Stimulated activated CD8-positive, alpha-beta memory T cell treated with anti-CD3 and anti-CD28 coated beads, Interleukin-2, amount 100 ng/mL, for 48 hours (primary cell): ENCODE measurements at regions not wholly inside any gene's neighbourhood (a gene's known extent, or its start where the extent isn't known, plus 50 kb on each side); places are given as distances from the start of the nearest gene placed in this dataset.

ENCODE experiments used
- DNase-seq, 2 donors: peaks; one replicate each; pipeline ENCODE4 v3.0.0-alpha.2; 2020; ENCODE audit warnings: low read depth in 2 of 2

DNA sequence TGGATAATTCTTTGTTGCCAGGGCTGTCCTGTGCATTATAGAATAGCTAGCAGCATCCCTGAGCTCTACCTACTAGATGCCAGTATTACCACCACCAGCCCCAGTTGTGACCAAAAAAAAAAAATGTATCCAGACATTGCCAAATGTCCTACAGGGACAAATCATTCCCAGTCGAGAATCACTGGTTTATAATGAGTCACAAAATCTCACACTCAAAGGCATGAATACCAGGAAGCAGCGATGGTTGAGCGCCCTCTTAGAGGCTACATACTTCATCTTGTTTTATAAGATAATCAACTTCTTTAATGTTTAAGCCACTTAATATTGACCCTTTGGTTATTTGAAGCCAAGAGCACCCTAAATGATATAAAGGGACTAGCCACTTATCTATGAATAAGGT is 297.3 kb downstream of the DHX15 start:
- no peak for DNase-seq

DNA sequence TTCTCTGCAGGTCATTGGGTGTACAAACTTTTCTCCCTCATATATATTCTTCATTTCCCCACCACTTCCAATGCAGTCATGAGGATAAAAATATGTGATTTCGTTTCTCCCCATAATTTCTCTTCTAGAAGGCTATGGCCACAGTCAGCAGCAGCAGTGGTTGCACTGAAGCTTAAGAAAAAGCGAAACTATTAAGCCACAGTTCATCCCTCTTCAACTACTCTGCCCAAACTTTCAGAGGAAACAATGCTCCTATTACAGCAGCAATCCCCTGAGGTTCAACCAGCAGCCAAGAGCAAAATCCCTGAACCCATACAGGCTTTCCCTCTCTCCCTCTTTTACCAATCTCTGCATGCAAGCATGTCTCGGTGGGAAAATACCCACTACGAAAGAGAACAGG is 298.6 kb downstream of the DHX15 start:
- DNase-seq, result no peak

DNA sequence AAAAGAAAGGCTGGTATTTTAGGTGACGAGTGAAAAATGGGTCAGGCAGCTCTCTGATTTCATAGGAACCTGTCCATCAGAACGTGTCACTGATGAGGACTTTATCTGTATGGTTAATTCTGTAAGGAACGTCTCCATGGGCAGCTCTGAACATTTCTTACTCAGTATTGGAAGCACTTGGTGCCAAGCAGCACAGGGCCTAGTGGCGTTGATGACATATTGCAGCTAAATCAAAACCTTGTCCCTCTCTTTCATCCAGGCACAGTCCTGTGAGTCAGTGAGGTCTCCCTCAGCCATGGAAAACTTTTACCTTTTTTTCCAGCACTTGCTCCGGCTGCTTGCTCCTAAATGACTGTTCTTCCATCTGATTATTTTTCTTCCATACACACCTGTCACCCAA is 301.9 kb downstream of the DHX15 start:
- no peak for DNase-seq

DNA sequence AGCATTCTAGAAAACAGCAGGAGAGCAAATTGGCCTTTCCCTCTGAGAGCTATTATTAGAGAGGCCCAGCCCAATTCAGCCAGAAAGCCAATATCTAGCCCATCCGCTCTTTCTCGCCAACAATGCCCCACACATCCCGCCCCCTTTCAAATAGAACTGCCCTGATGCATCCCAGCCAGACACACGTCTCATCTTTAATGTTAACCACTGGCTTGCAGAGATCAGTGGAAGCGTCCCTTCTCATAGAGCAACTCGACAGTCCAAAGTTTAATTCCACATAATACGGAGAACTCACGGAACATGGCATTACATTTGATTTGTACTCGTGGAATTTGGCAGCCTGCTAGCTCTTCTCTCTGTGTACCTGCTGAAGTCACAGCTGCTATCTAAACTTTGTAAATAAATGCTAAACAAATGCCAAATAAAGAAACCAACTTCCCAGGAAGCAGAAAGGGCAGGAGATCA is 304.4 kb downstream of the DHX15 start:
- DNase-seq, result no peak

DNA sequence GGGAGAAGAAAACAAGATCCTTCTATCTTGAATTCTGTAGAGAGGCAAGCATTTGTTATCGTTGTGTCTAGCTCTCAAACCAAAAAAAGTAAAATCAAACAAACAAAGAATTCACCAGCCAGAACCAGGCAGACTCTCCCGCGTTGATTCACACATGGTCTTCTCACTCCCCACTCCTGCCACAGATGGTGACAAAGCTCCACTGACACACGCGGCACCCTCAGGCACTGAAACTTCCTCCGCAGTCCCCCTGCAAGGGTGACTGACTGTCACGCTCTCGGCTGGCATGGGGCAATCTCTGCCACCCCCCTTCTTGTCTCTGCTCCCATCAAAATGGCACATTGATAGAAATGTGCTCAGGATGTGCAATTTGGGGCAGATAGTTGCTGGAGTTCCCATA is 304.9 kb downstream of the DHX15 start:
- DNase-seq, result no peak

DNA sequence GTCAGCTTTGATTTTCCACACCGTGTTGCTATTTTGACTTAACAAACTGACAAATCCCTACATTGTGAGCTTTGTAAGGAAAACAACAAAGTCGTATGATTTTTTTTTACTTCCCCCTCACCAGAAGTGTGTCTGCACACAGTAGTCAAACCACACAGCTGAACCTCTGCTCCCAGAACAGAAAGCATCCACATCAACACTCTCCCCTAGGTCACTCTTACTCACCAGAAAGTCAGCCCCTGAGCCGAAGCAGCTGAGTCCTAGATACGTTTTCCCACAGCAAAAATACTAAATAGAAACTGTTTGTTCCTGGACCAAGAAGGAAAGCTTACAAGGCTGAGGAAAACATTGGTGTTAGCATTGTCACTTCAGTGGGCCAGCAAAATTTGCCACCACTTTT is 305.7 kb downstream of the DHX15 start:
- no peak for DNase-seq

DNA sequence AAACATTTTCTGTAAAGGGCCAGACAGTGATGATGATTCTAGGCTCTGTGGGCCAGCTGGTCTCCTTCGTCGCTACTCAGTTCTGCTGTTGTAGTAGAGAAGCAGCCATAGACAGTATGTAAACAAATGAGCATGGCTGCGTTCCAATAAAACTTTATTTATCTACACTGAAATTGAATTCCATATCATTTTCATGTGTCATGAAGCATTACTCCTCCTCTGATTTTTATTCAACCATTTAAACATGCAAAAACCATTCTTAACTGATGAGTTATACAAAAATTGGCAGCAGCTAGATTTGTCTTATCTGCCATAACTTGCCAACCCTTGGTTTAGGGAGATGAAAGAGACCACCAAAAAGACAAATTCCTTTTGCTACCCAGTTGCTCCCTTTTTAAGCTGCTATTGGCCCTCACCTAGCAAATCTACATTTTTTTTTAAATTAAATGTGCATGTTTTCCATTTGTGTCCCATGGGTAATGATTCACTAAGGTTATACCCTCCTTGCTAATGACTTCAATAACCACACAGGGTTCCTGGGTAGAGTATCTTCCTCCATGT is 309.9 kb downstream of the DHX15 start:
- no peak for DNase-seq

DNA sequence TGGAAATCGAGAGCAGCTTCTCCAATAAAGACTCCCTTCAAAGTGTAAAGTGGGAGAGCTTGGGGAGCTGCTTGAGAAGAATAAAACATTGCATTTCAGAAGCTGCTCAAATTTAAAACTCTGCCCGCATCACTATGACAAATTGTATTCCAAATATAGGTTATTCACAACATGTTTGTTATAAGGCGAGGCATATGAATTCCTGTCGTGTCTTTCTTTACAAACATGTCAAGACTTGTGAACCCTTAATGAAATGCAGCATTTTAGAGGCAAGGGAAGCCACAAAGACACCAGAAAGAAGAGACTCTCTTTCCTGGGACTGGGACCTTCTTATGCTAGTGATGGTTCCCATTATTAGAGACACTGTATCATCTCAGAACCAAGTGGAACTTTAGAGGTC is 311.2 kb downstream of the DHX15 start:
- no peak for DNase-seq

DNA sequence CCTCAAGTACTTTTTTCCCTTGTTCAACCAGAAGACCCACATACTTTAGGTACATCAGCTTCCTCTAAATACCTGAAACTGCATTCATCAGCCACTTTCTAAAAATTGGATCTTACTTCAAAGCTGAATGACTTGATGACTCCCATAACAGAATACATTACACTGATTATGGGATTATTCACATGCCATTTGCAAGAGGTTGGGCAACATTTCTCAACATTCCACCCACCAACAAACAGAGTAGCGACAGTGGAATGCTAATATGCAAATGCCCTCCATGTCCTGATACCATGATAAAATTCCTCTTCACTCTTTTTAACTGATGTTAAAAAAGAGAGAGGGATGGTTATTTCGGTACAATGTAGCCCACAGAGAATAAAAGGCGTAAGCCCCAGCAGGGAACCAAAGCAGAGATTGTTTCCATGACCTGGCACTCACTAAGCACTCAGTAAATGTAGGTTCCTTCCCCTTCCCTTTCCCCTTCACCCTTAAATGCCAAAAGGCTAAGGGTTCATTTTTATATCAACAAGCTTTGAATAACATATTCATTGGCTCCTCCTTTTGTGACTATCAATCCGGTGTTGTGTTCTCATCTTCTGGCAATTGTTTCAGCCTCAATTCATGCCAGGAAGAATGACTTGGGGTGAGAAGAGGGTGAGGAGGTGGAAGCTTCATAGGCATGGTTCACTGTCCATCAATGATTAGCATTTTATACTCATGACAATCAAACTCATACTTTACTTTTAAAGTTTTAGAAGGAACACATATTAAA is 317.2 kb downstream of the DHX15 start:
- no peak for DNase-seq

DNA sequence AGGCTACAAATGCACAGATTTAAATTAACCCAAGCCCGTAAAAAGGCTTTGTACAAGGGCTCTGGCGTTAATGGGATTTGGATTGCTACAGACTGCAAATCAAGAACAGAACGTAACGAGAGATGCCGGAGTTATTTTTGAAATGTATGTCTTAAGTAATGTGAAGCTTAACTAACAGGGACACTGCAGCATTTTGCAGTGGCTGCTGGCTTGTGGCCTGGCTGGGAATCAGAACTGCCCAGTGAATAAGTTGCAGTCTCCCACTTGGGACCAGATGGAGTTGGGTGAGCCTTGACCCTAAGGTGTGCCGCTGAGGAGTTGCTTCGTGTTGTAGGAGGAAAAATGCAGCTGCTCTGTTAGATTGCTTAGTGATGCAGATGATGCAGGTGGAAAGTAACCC is 318.4 kb downstream of the DHX15 start:
- DNase-seq, result no peak

DNA sequence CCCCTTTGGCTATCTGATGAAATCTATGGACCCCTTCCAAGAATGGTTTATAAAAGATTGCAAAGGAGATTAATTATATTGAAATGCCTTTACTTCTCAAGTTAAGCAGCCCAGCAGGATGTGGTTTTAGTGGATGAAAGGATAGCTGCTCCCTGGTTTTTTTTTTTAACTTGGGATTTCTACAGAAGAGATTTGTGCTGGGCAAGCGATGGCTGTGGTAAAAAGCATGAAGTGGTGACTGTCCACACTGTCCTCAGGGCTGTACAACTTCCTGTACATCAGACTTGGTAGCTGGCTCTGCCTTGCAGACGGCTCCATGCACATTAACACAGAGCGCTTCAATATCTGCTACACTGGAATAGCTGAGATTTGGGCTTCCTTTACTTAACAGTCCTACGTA is 321.7 kb downstream of the DHX15 start:
- no peak for DNase-seq

DNA sequence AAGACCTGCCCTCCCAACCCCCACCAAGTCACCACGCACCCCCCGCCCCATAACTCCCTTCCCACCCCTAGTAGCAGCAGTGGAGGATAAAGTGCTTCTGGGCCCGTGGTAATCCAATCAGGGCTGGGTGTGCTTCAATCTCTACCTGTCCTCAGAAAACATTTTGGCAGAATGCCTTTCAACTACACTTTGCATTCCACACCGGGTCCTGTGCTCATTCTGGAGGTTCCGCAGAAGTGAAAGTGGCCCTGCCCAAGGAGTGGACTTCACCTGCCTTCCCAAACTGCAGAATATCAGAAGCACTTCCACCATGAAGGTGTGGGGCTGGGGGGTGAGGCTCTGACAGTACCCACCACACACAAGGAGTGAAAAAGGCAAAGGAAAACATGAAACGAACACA is 322.3 kb downstream of the DHX15 start:
- DNase-seq, result no peak

DNA sequence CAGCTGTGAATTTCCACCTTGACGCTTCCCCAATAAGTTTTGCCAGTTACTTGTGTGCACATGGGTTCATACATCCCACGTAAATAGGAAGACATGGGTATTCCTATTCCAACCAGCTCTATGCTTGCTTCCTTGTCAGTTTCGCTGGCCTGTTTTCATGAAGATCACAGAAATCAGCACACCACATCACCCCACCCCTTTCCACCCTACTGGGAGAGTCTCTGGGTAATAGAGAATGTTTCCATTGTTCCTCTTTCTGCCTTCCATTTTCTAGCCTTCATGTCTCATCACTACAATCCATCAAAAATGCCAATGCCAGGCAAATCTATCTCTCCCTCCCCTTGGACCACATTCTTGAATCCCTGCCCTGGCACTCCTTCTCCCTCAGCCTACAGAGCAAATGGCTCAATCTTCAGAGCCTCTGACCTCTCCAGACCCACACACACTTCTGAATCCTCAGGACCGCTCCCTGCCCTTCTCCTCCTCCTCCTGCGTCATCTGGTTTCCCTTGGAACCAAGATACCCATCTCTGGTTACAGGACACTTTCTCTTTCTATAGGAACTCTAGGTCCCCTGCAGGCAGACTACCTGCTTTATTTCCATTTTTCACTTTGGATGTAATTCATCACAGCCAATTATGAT is 323.3 kb downstream of the DHX15 start:
- no peak for DNase-seq

DNA sequence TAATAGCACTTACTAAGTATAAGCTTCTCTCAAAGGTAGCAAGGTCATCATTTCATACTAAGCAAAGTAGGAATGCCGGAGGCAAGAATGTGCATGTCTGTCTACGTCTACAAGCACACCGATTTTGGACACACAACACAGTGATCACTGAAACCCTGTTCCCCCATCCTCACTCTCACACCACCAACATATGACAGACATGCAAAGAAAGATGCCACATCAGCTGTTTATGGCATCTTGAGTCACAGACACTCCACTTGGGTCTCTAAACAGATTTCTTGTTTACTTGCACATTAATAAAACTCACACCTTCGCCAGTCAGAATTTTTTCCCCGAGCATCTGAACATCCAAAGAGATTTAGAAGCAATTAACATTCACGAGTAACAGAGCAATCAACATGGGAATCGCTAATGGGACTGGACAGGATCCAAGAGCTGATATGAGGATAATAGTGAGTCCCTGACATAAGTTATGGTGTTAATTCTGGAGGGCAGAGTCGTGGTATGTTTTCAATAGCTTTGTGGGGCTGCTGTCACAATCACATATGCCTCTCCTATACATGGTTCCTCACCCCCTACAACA is 324.1 kb downstream of the DHX15 start:
- no peak for DNase-seq

DNA sequence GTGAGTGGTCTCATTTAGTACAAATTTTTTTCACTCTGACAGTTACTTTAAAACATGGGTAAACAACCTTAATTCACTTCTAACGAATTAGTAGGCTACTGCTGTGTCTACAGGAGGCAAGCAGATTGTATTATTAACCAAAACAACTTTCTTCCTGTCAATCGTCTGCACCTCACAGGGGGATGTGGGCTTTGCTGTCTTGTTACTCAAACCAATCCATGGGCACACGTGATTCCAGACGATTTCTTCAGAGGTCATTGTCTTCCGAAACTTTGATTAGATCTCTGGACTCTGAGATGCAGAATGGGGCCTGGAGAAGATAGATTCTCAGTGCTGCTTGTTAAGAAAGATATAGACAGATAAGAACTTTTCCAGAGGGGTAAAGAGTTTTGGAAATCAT is 327.8 kb downstream of the DHX15 start:
- DNase-seq, result no peak

DNA sequence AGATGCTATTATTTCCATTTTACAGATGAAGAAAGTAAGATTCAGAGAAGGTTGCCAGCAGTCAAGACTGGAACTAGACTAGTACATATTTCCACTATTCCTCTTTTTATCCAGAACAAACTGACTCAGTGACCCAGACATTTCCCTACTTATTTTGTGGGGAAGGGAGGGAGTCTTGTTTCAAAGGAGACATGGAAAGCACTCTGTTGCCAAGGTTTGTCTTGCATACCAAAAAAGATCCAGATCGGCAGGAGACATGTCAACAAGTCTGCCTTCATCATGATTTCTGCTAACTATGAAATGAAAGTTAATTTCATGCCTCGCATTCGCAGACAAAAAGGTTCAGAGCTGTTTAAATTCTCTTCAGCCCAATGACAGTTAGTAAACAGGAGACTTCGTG is 328.3 kb downstream of the DHX15 start:
- no peak for DNase-seq

DNA sequence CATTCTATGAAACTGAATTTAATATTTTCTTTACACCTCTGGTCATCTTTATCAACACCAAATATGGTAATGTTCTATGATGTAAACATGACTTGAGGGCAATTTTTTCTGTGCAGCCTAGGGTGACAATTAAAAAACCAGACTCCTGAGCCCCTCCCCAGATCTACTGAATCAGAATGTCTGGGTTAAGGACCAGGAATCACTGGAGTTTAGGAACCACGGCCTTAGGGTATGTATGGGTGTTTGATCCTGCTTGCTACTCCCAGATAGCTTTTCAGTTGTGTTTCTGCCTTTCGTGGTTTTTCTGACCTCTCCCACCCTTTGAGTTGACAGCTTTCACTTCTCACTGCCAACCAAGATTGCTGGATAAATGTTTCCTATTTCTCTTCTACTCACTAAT is 332.2 kb downstream of the DHX15 start:
- DNase-seq, result no peak

DNA sequence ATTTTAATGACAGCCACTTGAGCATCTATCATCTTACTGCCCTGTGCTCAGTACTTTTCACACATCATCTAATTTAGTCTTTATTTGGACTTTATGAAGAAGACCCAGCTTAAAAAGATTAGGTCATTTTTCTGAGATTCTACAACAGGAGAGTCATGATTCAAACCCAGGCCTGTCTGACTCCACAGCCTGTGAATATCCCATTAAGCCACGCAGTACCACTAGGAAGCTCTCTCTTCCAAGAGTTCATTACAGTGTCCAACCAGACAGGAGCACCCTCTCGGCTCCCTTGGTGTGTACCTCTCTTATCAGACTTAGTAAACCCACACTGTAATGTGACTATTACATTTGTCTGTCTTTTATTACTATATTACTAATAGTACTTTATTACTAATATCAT is 332.8 kb downstream of the DHX15 start:
- DNase-seq, result no peak

DNA sequence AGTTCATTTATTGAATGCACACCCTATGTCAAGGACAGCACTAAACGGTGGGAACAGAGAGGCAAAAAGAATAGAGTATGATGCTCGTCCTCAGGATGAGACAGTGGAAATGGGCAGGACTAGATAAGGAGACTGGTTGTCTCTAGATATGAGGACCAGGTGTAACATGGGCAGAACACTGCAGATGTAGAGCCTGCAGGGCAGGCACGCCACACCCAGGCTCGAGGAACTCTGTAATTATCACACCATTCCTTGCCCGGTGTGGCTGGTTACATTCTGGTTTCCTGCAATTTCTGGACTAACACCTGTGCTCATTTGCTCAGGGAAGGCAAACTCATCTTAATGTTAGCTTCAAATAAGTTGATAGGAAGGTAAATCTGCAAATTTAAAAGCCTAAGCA is 334.4 kb downstream of the DHX15 start:
- no peak for DNase-seq

DNA sequence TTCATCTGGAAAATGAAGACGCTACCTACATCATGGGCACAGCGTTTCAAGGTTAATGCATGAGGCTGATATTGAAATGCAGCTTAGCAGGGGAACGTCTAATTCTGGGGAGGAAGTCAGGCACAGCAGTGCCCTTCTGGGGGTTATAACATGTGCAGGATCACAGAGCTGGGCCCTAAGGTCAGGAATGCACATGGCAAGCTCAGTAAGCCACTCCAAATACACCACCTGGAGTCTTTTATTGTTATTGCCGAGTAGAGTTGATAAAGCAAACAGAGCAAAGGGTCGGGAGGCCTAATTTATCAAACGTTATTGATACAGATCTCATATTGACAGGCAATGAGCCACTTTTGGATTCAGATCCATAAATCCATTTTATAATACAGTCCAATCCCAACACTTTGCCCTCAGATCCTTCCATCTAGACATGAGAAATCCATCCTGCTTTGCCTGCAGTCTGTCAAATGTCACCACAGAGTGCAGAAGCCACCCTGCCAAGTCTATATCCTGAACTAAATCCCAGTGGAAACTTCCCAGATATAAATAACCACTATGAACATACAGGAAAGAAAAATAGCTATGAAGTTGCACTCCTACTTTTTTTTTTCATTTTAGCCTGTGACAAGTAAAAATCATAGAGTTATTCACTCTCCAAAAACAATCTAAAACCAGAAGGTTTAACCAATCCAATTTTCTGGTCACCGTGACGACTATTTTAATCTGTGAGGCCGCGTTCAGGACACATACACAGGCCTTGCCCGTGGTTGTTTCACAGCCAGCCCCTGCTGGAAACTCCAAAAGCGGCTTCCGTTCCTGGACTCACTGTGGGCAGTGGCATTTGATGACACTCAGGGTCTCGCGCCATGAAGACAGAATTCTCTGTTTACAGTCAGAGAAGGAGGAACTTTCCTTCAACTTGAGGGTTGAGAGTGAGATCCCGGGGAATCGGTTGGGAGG is 335.4 kb downstream of the DHX15 start:
- DNase-seq, result no peak

DNA sequence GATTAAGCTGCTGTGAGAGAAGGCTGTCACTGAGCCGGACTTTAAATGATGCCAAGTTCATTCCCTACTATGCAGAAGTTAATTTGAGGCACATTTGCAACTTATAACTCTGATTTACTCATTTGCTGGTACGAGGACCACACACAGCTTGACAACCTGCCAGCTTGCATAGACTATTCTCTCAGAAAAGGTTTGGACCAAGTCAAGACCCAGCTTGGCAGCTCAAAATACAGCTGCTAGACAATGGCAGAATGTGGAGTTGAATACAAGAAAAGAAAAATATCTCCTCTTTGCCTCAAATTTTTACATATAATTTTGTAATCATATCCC is 338.9 kb downstream of the DHX15 start:
- no peak for DNase-seq
